ENCODE measurements at regions not wholly inside any gene's neighbourhood (a gene's known extent, or its start where the extent isn't known, plus 50 kb on each side); places are given as distances from the start of the nearest gene placed in this dataset.
"Not testable (repeated sequence)": the region's sequence is repeated elsewhere in the genome, so short reads cannot be mapped to it uniquely, and the experiment has no call there.

DNA sequence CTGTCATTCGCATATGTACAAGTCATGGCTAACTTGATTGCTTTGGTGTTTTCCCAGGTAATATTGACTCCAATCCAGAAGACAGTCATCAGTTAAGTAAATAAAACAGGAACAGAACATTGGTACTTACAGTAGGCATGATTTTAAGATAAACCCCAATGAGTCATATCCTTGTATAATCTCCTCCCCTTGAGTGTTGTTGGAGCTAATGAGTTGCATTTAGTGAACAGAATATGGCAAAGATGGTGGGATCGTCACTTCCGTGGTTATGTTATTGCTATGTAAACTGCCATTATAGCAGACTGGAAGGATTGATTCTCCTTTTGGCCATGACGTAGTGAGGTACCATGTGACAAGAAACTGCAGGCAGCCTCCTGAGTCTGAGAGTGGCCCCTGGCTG lies 102.2 kb downstream of the TMX1 start:
- no peak for DNase-seq (ENCODE audit: low spot score)

GRCh38 chr14:51351997-51352396 lies 112.0 kb downstream of the TMX1 start:
- DNase-seq (ENCODE audit: low spot score) = no peak

- no peak for DNase-seq (ENCODE audit: low spot score)
These were observed 113.9 kb downstream of the TMX1 start for GRCh38 chr14:51353901-51354300.

GRCh38 chr14:51354846-51355245 lies 114.8 kb downstream of the TMX1 start:
- DNase-seq (ENCODE audit: low spot score) = no peak

DNA sequence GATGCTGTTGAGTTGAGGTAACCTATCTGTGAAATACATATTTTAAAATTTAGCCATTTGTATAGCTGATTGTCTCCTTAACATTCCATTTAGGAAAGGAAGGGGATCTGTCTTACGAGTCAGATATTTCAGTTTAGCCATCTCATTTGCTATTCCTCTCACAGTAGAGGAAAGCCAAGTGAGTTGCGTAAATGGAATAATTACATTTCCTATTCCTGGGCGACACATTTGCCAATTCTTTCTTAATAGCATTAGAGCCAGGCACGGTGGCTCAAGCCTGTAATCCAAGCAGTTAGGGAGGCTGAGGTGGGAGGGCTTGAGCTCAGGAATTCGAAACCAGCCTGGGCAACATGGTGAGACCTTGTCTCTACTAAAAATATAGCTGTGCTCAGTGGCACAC lies 116.3 kb downstream of the TMX1 start:
- no peak for DNase-seq (ENCODE audit: low spot score)

DNA sequence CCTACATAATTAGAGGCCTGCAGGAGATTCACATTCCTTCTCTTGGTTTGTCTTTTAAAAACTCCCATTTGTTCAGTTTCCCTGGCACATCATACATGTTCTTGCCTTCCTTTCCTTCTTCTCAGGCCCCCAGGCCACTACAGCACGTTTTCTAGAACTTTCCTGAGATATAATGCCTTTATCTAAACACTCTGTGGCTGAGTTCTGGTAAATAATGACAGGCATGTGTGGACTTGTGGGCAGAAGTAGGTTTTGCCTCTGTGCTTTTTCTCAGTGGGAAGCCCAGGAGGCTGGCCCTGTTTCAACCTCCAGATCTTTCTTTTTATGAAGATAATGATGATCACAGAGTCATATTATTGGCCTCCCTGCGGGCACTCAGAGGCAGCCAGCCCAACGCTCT lies 117.2 kb downstream of the TMX1 start:
- DNase-seq (ENCODE audit: low spot score) = no peak

- no peak for DNase-seq (ENCODE audit: low spot score)
These were observed 120.5 kb downstream of the TMX1 start for GRCh38 chr14:51360592-51360991.

GRCh38 chr14:51365241-51365965 lies 125.4 kb downstream of the TMX1 start:
- DNase-seq (ENCODE audit: low spot score) = no peak

DNA sequence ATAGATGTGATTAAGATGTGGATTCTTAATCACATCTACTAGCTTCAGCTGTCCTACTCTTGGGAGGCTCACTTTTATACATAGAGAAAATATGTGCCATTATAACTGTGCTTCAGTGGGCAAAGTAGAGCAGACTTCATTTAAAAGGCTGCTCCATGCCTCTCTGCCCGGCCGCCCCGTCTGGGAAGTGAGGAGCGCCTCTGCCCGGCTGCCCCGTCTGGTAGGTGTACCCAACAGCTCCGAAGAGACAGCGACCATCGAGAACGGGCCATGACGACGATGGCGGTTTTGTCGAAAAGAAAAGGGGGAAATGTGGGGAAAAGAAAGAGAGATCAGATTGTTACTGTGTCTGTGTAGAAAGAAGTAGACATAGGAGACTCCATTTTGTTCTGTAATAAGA lies 126.4 kb downstream of the TMX1 start:
- not testable (repeated sequence) for DNase-seq (ENCODE audit: low spot score)

GRCh38 chr14:51366866-51367599 lies 127.0 kb downstream of the TMX1 start:
- not testable (repeated sequence) for DNase-seq (ENCODE audit: low spot score)

GRCh38 chr14:51367600-51367931 lies 127.5 kb downstream of the TMX1 start:
- DNase-seq (ENCODE audit: low spot score) = no peak

DNA sequence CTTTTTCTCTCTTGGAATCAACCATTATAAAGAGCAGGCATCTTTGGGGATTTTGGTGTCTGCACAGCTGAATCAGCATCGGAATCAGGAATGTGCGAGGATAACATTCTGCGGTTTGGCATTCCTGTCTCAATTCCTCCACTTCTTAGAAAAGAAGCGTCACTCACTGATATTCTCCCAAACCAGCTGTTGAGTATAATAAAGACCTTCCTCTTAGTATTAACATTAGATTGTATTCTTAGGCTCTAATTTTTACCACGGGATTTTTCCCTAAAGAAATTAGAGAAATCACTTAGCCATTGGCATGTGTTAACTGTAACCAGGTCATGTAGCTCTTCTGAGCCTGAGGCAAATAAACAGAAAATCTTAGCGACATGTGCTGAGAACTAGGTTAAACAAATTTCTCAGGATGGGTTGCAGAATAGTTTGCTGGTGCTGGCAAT lies 128.7 kb downstream of the TMX1 start:
- DNase-seq (ENCODE audit: low spot score) = peak; percentile 79

DNA sequence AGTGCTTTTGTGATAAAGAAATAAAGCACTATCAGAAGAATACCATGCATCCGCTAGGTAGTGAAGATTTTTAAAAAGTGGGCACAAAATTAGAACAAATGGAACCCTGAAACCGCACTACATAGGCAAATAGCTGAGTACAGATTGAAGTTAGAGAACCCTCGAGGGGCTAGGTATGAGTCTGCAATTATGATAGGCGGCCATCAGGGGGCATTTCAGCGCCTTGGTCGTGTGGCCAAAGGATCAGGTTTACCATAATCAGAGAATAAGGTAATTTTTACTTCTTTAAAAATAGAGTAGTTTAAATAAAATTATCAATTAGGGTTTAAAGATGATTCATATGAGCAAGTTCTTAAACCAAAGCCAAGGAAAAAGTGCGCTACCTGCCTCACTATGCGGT lies 129.8 kb downstream of the TMX1 start:
- DNase-seq (ENCODE audit: low spot score) = no peak

GRCh38 chr14:51370758-51371386 lies 130.8 kb downstream of the TMX1 start:
- DNase-seq (ENCODE audit: low spot score) = no peak

DNA sequence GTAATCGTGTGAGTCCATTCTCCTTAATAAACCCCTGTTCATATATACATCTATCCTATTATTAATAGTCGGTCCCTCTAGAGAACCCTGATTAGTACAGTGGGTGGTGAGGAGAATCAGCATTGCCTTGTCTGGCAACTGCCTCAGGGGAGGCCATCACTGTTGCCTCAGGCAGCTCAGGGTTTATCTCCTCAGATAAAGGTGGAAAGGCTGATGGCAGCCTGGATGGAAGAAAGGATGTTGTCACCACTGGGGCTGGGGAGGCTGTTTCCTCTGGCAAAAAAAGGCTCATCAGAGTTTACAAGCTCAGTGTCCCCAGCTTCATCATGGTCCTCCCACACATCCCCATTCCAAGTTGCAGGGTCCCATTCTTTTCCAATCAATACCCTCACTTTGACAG lies 137.1 kb downstream of the TMX1 start:
- DNase-seq (ENCODE audit: low spot score) = not testable (repeated sequence)

DNA sequence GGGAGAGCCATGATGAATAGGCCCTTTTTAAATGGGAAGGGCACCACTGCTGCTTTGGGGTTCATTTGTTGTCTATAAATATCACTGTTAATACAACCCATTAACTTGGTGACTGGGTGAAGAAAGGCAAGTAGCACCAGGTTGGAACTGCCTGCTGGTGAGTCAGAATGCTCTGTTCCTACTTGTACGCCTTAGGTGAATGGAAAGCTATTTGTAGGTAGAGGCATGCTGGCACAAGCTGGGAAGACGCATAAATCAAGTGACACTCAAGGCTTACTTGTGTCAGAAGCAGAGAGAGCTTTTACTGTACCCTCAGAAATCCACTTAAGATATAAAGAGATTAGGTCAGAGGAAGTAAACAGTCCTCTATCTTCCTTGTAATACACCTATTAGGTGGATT lies 142.5 kb downstream of the TMX1 start:
- DNase-seq (ENCODE audit: low spot score) = no peak

DNA sequence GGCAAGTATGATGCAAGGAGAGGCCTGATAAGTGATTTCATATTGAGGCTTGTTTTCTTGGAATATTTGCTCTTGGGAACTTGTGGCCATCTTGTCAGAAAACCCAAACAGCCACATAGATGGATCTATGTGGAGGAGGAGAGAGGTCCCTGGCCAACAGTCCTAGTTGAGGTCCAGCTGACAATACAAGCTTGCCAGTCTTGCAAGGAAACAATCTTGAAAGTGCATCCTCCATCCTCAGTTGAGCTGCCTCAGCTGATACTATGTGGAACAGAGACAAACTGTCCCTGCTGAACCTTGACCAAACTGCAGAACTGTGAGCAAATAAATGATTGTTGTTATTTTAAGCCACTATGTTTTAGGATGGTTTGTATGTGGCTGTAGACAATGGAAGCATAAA lies 146.4 kb downstream of the TMX1 start:
- DNase-seq (ENCODE audit: low spot score) = no peak

- no peak for DNase-seq (ENCODE audit: low spot score)
These were observed 147.1 kb downstream of the TMX1 start for GRCh38 chr14:51386983-51387735.

DNA sequence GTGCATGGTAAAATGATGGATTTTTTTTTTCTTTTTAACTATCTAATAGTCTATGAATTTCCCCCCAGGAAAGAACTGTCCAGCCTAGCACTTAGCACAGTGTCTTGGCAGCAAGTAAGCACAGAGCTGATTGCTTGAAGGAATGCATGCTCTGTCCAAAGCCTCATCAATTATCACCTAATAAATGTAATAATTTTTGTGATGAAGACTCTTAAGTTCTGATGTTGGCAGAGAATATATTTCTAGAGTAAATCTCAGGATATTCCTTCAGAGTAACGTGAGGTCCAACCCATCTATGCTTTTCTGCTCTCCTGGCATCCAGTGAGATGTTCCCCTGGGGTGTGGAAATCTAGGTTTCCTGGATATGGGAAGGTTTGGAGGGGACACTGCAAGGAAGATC lies 152.4 kb downstream of the TMX1 start:
- no peak for DNase-seq (ENCODE audit: low spot score)

GRCh38 chr14:51394384-51394783 lies 154.3 kb downstream of the TMX1 start:
- peak; percentile 21 for DNase-seq (ENCODE audit: low spot score)

DNA sequence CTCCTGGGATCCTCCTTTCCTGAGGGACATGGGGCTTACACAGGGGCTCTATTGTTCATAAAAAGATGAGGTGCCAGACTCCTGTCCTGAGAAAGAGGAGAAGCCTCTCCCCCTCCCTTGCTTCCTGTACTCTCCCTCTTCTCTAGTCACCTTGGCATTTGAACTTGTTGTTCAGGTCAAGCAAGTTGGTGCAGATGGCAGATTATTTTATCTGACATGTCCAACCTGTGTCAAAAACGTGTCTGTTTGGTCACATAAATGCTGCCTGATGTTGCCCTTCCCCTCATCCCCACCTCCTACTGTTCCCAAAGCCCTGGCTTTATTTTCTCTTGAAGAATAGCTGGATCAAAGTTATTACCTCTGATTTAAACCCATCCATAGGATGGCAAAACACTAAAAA lies 154.8 kb downstream of the TMX1 start:
- no peak for DNase-seq (ENCODE audit: low spot score)

DNA sequence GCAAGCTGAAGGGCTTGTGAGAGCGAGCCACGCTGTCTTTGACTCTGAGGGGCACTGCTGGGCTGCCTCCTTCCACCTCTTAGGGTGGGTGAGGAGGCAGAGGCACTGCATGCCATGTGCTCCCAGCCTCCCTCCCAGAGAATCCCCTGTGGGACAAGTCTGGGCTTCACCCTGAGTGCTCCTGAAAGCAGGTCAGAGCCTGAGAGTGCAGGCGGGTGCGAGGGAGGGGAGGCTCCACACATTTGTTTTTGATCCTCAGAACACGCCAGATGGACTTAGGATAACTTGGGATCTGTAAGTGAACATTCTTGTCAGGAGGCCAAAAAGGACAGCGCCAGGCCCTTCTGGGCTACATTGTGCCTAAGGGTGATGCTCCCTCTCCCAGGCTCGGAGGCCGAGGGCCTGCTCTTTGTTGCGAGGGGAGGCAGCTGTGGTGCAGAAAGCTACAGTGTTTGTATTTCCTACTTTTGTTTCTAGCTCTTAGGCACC lies 155.4 kb downstream of the TMX1 start:
- peak; percentile 41 for DNase-seq (ENCODE audit: low spot score)

Measured in AG08396 (cell line).